Activated B cell treated with CpG ODN at 0.5 μM for 24 hours (primary cell): ENCODE measurements at regions not wholly inside any gene's neighbourhood (a gene's known extent, or its start where the extent isn't known, plus 50 kb on each side); places are given as distances from the start of the nearest gene placed in this dataset.
"Not testable (repeated sequence)": the region's sequence is repeated elsewhere in the genome, so short reads cannot be mapped to it uniquely, and the experiment has no call there.

Experiments used
- ATAC-seq: fragments of 200-7000 bp; cut with Tn5 transposase; one replicate; pipeline ENCODE4 v1.10.0; 2021; ENCODE audit warnings: low read depth, mild to moderate bottlenecking, moderate library complexity
- CTCF ChIA-PET: fragments of 350-600 bp; sonication (Branson Sonifier 250); formaldehyde crosslinking; loops from one replicate; lab custom pipeline; 2021; ENCODE audit warnings: antibody characterized with exemption; lab: Charles Lee
- POLR2A ChIA-PET: fragments of 350-600 bp; sonication (Branson Sonifier 250); formaldehyde crosslinking; loops from one replicate; lab custom pipeline; 2021; ENCODE audit warnings: antibody characterized with exemption; lab: Charles Lee
- DNase-seq: peaks from one replicate; pipeline ENCODE4 v3.0.0; 2022
- H3K27ac Mint-ChIP-seq: one replicate; pipeline ENCODE4 v1.8.0; 2020; ENCODE audit warnings: mixed read lengths
- H3K27me3 Mint-ChIP-seq: one replicate; pipeline ENCODE4 v1.8.0; 2021; ENCODE audit warnings: mixed read lengths
- H3K36me3 Mint-ChIP-seq: one replicate; pipeline ENCODE4 v1.8.0; 2021; ENCODE audit warnings: low read depth, mixed read lengths
- H3K4me1 Mint-ChIP-seq: one replicate; pipeline ENCODE4 v1.8.0; 2021; ENCODE audit warnings: mixed read lengths
- H3K4me3 Mint-ChIP-seq: one replicate; pipeline ENCODE4 v1.8.0; 2020; ENCODE audit warnings: mild to moderate bottlenecking, mixed read lengths
- H3K9me3 Mint-ChIP-seq: one replicate; pipeline ENCODE4 v1.8.0; 2020; ENCODE audit warnings: mixed read lengths
- CTCF ChIP-seq: fragments of 200-600 bp; IDR thresholded peaks from one replicate; pipeline ENCODE4 v1.8.0; 2022; ENCODE audit warnings: antibody characterized with exemption, mild to moderate bottlenecking
- intact Hi-C: fragments of 100-400 bp; cut with micrococcal nuclease; formaldehyde crosslinking; loops from one replicate; pipeline ENCODE4 v1.15.1; 2024

- intact Hi-C loops, result no loop called here
- Mint-ChIP-seq H3K27ac (no peak overlapping the region), H3K36me3 (no peaks in the 10 kb centered on the region), H3K4me1 (no peaks in the 10 kb centered on the region), H3K9me3 (no peaks in the 10 kb centered on the region), H3K27me3 (no peaks in the 10 kb centered on the region), H3K4me3 (no peak overlapping the region)
- TF ChIP-seq CTCF, result no peak
- no peak for ATAC-seq
- DNase-seq, result no peak
- POLR2A ChIA-PET, result no interaction called here
- CTCF ChIA-PET, result no interaction called here
Observed at GRCh38 chr5:62886603-62887315, 308.1 kb downstream of the LRRC70 start.

- H3K4me1 Mint-ChIP-seq, H3K9me3 Mint-ChIP-seq, DNase-seq, H3K36me3 Mint-ChIP-seq, POLR2A ChIA-PET, ATAC-seq, H3K27ac Mint-ChIP-seq, H3K4me3 Mint-ChIP-seq, intact Hi-C loops, CTCF ChIA-PET, H3K27me3 Mint-ChIP-seq: not testable (repeated sequence)
Observed at GRCh38 chr5:62837330-62837729, 258.7 kb downstream of the LRRC70 start.

GRCh38 chr5:62829604-62829986, 251.0 kb downstream of the LRRC70 start:
- Mint-ChIP-seq H3K36me3 (no peaks in the 10 kb centered on the region), H3K4me3 (no peak overlapping the region), H3K9me3 (no peaks in the 10 kb centered on the region), H3K4me1 (no peaks in the 10 kb centered on the region), H3K27ac (no peak overlapping the region), H3K27me3 (no peaks in the 10 kb centered on the region)
- intact Hi-C loops, result no loop called here
- no peak for TF ChIP-seq CTCF
- ChIA-PET CTCF (no interaction called here), POLR2A (no interaction called here)
- DNase-seq (no peak), ATAC-seq (no peak)

GRCh38 chr5:62828742-62829603, 250.4 kb downstream of the LRRC70 start:
- no peaks in the 10 kb centered on the region for H3K9me3 Mint-ChIP-seq
- no peak for DNase-seq
- H3K27ac Mint-ChIP-seq, result no peak overlapping the region
- H3K4me3 Mint-ChIP-seq, result no peak overlapping the region
- CTCF ChIA-PET, result no interaction called here
- intact Hi-C loops, result no loop called here
- no peak for ATAC-seq
- no peaks in the 10 kb centered on the region for H3K4me1 Mint-ChIP-seq
- H3K36me3 Mint-ChIP-seq, result no peaks in the 10 kb centered on the region
- TF ChIP-seq CTCF, result no peak
- POLR2A ChIA-PET, result no interaction called here
- no peaks in the 10 kb centered on the region for H3K27me3 Mint-ChIP-seq

- no peak for TF ChIP-seq CTCF
- no peaks in the 10 kb centered on the region for H3K4me1 Mint-ChIP-seq
- POLR2A ChIA-PET, result no interaction called here
- DNase-seq (no peak), ATAC-seq (no peak)
- CTCF ChIA-PET, result no interaction called here
- H3K27ac Mint-ChIP-seq, result no peak overlapping the region
- H3K4me3 Mint-ChIP-seq, result no peak overlapping the region
- intact Hi-C loops, result no loop called here
- H3K36me3 Mint-ChIP-seq, result no peaks in the 10 kb centered on the region
- H3K27me3 Mint-ChIP-seq, result no peaks in the 10 kb centered on the region
- H3K9me3 Mint-ChIP-seq, result no peaks in the 10 kb centered on the region
Observed at GRCh38 chr5:62825623-62826220, 247.1 kb downstream of the LRRC70 start.
